IPS-15b (cell line): ENCODE measurements at regions not wholly inside any gene's neighbourhood (a gene's known extent, or its start where the extent isn't known, plus 50 kb on each side); places are given as distances from the start of the nearest gene placed in this dataset.

Experiments used
- H3K27me3 ChIP-seq: one replicate; pipeline ENCODE4 v1.6.1; 2013; ENCODE audit warnings: low read length; ENCODE audit not compliant: control insufficient read depth, insufficient read depth
- H3K36me3 ChIP-seq: one replicate; pipeline ENCODE4 v1.6.1; 2013; ENCODE audit warnings: low read length; ENCODE audit not compliant: control insufficient read depth, insufficient read depth
- H3K4me1 ChIP-seq: one replicate; pipeline ENCODE4 v1.6.1; 2013; ENCODE audit warnings: mild to moderate bottlenecking, low read length; ENCODE audit not compliant: control insufficient read depth, insufficient read depth
- H3K4me3 ChIP-seq: one replicate; pipeline ENCODE4 v1.5.1; 2013; ENCODE audit warnings: low read depth, low read length
- H3K9ac ChIP-seq: one replicate; pipeline ENCODE4 v1.6.1; 2013; ENCODE audit warnings: low read depth, mild to moderate bottlenecking, low read length
- H3K9me3 ChIP-seq: one replicate; pipeline ENCODE4 v1.6.1; 2013; ENCODE audit warnings: mild to moderate bottlenecking, low read length; ENCODE audit not compliant: control insufficient read depth, insufficient read depth

GRCh38 chr1:95325349-95325748 lies 91.3 kb downstream of the RWDD3 start:
- no peaks in the 10 kb centered on the region for H3K27me3 ChIP-seq
- H3K4me1 ChIP-seq = no peaks in the 10 kb centered on the region
- no peak overlapping the region for H3K9ac ChIP-seq
- no peak overlapping the region for H3K4me3 ChIP-seq
- H3K9me3 ChIP-seq = no peaks in the 10 kb centered on the region
- H3K36me3 ChIP-seq = no peaks in the 10 kb centered on the region

GRCh38 chr1:95326023-95326422 lies 92.0 kb downstream of the RWDD3 start:
- Histone ChIP-seq H3K4me1 (no peaks in the 10 kb centered on the region), H3K4me3 (no peak overlapping the region), H3K36me3 (no peaks in the 10 kb centered on the region), H3K9ac (no peak overlapping the region), H3K9me3 (no peaks in the 10 kb centered on the region), H3K27me3 (no peaks in the 10 kb centered on the region)

GRCh38 chr1:95332754-95333153 lies 98.7 kb downstream of the RWDD3 start:
- H3K4me3 ChIP-seq = no peak overlapping the region
- no peaks in the 10 kb centered on the region for H3K27me3 ChIP-seq
- H3K9me3 ChIP-seq = no peaks in the 10 kb centered on the region
- H3K9ac ChIP-seq = no peak overlapping the region
- no peaks in the 10 kb centered on the region for H3K4me1 ChIP-seq
- H3K36me3 ChIP-seq = no peaks in the 10 kb centered on the region

- Histone ChIP-seq H3K9me3 (no peaks in the 10 kb centered on the region), H3K4me3 (no peak overlapping the region), H3K36me3 (no peaks in the 10 kb centered on the region), H3K27me3 (no peaks in the 10 kb centered on the region), H3K4me1 (no peaks in the 10 kb centered on the region), H3K9ac (no peak overlapping the region)
These were observed 105.4 kb downstream of the RWDD3 start for GRCh38 chr1:95339377-95339776.

- Histone ChIP-seq H3K9ac (no peak overlapping the region), H3K4me3 (no peak overlapping the region), H3K9me3 (no peaks in the 10 kb centered on the region), H3K27me3 (no peaks in the 10 kb centered on the region), H3K4me1 (no peaks in the 10 kb centered on the region), H3K36me3 (no peaks in the 10 kb centered on the region)
These were observed 106.1 kb downstream of the RWDD3 start for GRCh38 chr1:95340061-95340460.

- Histone ChIP-seq H3K36me3 (no peaks in the 10 kb centered on the region), H3K4me3 (no peak overlapping the region), H3K4me1 (no peaks in the 10 kb centered on the region), H3K27me3 (no peaks in the 10 kb centered on the region), H3K9me3 (no peaks in the 10 kb centered on the region), H3K9ac (no peak overlapping the region)
These were observed 118.8 kb downstream of the RWDD3 start for GRCh38 chr1:95352767-95353166.

- Histone ChIP-seq H3K9ac (no peak overlapping the region), H3K36me3 (no peaks in the 10 kb centered on the region), H3K27me3 (no peaks in the 10 kb centered on the region), H3K4me1 (no peaks in the 10 kb centered on the region), H3K9me3 (no peaks in the 10 kb centered on the region), H3K4me3 (no peak overlapping the region)
These were observed 119.2 kb downstream of the RWDD3 start for GRCh38 chr1:95353194-95353593.

GRCh38 chr1:95364546-95364945 lies 130.5 kb downstream of the RWDD3 start:
- H3K36me3 ChIP-seq = no peaks in the 10 kb centered on the region

GRCh38 chr1:95366498-95366897 lies 132.5 kb downstream of the RWDD3 start:
- Histone ChIP-seq H3K4me1 (peaks cover 3% of the 10 kb centered on the region), H3K9ac (no peak overlapping the region), H3K27me3 (no peaks in the 10 kb centered on the region), H3K4me3 (no peak overlapping the region), H3K36me3 (no peaks in the 10 kb centered on the region), H3K9me3 (no peaks in the 10 kb centered on the region)

More at GRCh38 chr1:95364546-95364945, 130.5 kb downstream of the RWDD3 start:
- no peaks in the 10 kb centered on the region for H3K9me3 ChIP-seq
- peaks cover 3% of the 10 kb centered on the region for H3K4me1 ChIP-seq
- no peaks in the 10 kb centered on the region for H3K27me3 ChIP-seq
- H3K4me3 ChIP-seq = no peak overlapping the region
- no peak overlapping the region for H3K9ac ChIP-seq

GRCh38 chr1:95368178-95368577 lies 134.2 kb downstream of the RWDD3 start:
- Histone ChIP-seq H3K4me1 (no peaks in the 10 kb centered on the region), H3K4me3 (no peak overlapping the region), H3K9me3 (no peaks in the 10 kb centered on the region), H3K36me3 (no peaks in the 10 kb centered on the region), H3K27me3 (no peaks in the 10 kb centered on the region), H3K9ac (no peak overlapping the region)

- H3K4me1 ChIP-seq = no peaks in the 10 kb centered on the region
- no peaks in the 10 kb centered on the region for H3K36me3 ChIP-seq
- H3K4me3 ChIP-seq = no peak overlapping the region
- H3K27me3 ChIP-seq = no peaks in the 10 kb centered on the region
- no peak overlapping the region for H3K9ac ChIP-seq
- H3K9me3 ChIP-seq = no peaks in the 10 kb centered on the region
These were observed 136.1 kb downstream of the RWDD3 start for GRCh38 chr1:95369985-95370690.

GRCh38 chr1:95370691-95371562 lies 136.9 kb downstream of the RWDD3 start:
- Histone ChIP-seq H3K36me3 (no peaks in the 10 kb centered on the region), H3K4me3 (no peak overlapping the region), H3K4me1 (no peaks in the 10 kb centered on the region), H3K27me3 (no peaks in the 10 kb centered on the region), H3K9ac (no peak overlapping the region), H3K9me3 (no peaks in the 10 kb centered on the region)
